ENCODE measurements at regions not wholly inside any gene's neighbourhood (a gene's known extent, or its start where the extent isn't known, plus 50 kb on each side); places are given as distances from the start of the nearest gene placed in this dataset.

DNA sequence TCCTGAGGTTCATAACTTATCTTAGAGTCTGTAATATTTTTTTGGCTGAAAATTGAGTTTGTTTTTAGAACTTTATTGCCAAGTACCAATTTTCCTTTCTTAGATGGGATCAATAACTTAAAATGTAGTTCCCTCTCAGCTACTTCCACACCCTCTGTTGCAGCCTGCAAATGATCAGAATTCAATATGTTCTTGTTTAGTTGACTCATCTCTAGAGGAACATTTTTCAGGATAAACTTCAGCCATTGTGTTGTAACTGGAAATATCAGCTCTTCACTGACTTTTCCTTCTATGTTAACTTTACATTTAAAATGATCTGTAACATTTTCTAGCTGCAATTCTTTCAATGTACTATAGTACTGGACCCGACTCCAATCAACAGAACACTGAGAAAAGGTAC lies 115.7 kb downstream of the ESM1 start:
- TF ChIP-seq POLR2A (IDR thresholded peaks at IDR 0.05; ENCODE audit: borderline replicate concordance, extremely low read depth, insufficient read depth, insufficient read length) (no peak), EZH2 (IDR thresholded peaks at IDR 0.05) (no peak), EZH2phosphoT487 (IDR thresholded peaks at IDR 0.05; ENCODE audit: borderline replicate concordance) (no peak), ZBTB33 (IDR thresholded peaks at IDR 0.05; ENCODE audit: extremely low read depth, insufficient replicate concordance, low read length) (no peak), ATF3 (IDR thresholded peaks at IDR 0.05) (no peak), RAD21 (IDR thresholded peaks at IDR 0.05; ENCODE audit: low read depth) (no peak), SP1 (IDR thresholded peaks at IDR 0.05; ENCODE audit: low read depth) (no peak)
- TF ChIP-seq, protein P1, sequence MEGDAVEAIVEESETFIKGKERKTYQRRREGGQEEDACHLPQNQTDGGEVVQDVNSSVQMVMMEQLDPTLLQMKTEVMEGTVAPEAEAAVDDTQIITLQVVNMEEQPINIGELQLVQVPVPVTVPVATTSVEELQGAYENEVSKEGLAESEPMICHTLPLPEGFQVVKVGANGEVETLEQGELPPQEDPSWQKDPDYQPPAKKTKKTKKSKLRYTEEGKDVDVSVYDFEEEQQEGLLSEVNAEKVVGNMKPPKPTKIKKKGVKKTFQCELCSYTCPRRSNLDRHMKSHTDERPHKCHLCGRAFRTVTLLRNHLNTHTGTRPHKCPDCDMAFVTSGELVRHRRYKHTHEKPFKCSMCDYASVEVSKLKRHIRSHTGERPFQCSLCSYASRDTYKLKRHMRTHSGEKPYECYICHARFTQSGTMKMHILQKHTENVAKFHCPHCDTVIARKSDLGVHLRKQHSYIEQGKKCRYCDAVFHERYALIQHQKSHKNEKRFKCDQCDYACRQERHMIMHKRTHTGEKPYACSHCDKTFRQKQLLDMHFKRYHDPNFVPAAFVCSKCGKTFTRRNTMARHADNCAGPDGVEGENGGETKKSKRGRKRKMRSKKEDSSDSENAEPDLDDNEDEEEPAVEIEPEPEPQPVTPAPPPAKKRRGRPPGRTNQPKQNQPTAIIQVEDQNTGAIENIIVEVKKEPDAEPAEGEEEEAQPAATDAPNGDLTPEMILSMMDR (IDR thresholded peaks at IDR 0.05 in 2 of 3, conservative IDR thresholded peaks at IDR 0.05 in 1 of 3; ENCODE audit: borderline replicate concordance in 1 of 3, insufficient read depth in 1 of 3, low read depth in 2 of 3, low read length in 2 of 3), result no peak
- TF ChIP-seq, protein P2, sequence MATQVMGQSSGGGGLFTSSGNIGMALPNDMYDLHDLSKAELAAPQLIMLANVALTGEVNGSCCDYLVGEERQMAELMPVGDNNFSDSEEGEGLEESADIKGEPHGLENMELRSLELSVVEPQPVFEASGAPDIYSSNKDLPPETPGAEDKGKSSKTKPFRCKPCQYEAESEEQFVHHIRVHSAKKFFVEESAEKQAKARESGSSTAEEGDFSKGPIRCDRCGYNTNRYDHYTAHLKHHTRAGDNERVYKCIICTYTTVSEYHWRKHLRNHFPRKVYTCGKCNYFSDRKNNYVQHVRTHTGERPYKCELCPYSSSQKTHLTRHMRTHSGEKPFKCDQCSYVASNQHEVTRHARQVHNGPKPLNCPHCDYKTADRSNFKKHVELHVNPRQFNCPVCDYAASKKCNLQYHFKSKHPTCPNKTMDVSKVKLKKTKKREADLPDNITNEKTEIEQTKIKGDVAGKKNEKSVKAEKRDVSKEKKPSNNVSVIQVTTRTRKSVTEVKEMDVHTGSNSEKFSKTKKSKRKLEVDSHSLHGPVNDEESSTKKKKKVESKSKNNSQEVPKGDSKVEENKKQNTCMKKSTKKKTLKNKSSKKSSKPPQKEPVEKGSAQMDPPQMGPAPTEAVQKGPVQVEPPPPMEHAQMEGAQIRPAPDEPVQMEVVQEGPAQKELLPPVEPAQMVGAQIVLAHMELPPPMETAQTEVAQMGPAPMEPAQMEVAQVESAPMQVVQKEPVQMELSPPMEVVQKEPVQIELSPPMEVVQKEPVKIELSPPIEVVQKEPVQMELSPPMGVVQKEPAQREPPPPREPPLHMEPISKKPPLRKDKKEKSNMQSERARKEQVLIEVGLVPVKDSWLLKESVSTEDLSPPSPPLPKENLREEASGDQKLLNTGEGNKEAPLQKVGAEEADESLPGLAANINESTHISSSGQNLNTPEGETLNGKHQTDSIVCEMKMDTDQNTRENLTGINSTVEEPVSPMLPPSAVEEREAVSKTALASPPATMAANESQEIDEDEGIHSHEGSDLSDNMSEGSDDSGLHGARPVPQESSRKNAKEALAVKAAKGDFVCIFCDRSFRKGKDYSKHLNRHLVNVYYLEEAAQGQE (IDR thresholded peaks at IDR 0.05; ENCODE audit: low read depth), result no peak

Data from HCT116 (cell line).